SK-N-SH (cell line): ENCODE measurements at regions not wholly inside any gene's neighbourhood (a gene's known extent, or its start where the extent isn't known, plus 50 kb on each side); places are given as distances from the start of the nearest gene placed in this dataset.

Source experiments
- FOXM1 ChIP-seq: IDR thresholded peaks from 2 replicates; pipeline ENCODE4 v1.4.0; 2012; ENCODE audit warnings: low read depth, mild to moderate bottlenecking
- JUND ChIP-seq: IDR thresholded peaks from 2 replicates; pipeline ENCODE4 v1.4.0; 2012
- NFIC ChIP-seq: IDR thresholded peaks from 2 replicates; pipeline ENCODE4 v1.4.0; 2012; ENCODE audit warnings: borderline replicate concordance
- POLR2AphosphoS5 ChIP-seq: IDR thresholded peaks from 2 replicates; pipeline ENCODE4 v1.6.1; 2012; ENCODE audit warnings: low read depth, low read length
- TF ChIP-seq, protein P1 (sequence below): fragments of 200-600 bp; sonication (generic); IDR thresholded peaks from 2 replicates; pipeline ENCODE4 v1.6.1; 2017; ENCODE audit warnings: antibody characterized with exemption, mild to moderate bottlenecking, moderate library complexity

DNA sequence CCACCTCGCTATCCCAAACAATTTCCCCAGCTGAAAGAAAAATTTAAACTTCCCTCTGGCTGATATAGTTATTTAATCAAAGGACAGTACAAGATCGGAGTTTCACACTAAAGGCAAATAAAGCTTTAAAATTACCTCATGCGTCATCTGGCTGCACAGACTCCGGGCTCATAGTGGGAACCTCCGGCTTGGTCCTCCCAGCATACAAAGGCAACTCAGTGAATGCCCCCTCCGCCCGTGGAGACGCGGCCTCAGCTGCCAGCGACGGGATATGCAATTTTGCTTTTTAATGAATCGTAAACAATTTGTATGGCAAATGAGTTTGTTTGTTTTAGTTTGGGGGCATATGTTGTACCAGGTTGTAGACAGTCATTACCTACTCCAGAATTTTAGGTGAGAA, 214.6 kb upstream of the NFIA start:
- TF ChIP-seq POLR2AphosphoS5 (no peak), FOXM1 (no peak), NFIC (no peak), JUND (no peak)
- TF ChIP-seq, protein P1, sequence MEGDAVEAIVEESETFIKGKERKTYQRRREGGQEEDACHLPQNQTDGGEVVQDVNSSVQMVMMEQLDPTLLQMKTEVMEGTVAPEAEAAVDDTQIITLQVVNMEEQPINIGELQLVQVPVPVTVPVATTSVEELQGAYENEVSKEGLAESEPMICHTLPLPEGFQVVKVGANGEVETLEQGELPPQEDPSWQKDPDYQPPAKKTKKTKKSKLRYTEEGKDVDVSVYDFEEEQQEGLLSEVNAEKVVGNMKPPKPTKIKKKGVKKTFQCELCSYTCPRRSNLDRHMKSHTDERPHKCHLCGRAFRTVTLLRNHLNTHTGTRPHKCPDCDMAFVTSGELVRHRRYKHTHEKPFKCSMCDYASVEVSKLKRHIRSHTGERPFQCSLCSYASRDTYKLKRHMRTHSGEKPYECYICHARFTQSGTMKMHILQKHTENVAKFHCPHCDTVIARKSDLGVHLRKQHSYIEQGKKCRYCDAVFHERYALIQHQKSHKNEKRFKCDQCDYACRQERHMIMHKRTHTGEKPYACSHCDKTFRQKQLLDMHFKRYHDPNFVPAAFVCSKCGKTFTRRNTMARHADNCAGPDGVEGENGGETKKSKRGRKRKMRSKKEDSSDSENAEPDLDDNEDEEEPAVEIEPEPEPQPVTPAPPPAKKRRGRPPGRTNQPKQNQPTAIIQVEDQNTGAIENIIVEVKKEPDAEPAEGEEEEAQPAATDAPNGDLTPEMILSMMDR: no peak
